ENCODE measurements at regions not wholly inside any gene's neighbourhood (a gene's known extent, or its start where the extent isn't known, plus 50 kb on each side); places are given as distances from the start of the nearest gene placed in this dataset.

- TF ChIP-seq GATA2 (IDR thresholded peaks at IDR 0.05; ENCODE audit: low read depth, low read length) (no peak), GATA3 (IDR thresholded peaks at IDR 0.05; ENCODE audit: low read depth, low read length) (no peak)
These were observed 837.6 kb upstream of the DPPA4 start for GRCh38 chr3:110174908-110175307.

Measured in SH-SY5Y (cell line).